Esophagus muscularis mucosa (tissue), 4 donors: ENCODE measurements at regions not wholly inside any gene's neighbourhood (a gene's known extent, or its start where the extent isn't known, plus 50 kb on each side); places are given as distances from the start of the nearest gene placed in this dataset.

Experiments
- CTCF ChIP-seq, 3 experiments: fragments of 200-600 bp in 2 of 3; fragments of 450-650 bp in 1 of 3; sonication (generic) in 2 of 3; IDR thresholded peaks; one replicate each; pipeline ENCODE4 v1.5.1; 2017 to 2019; ENCODE audit warnings: antibody characterized with exemption in 3 of 3, mild to moderate bottlenecking in 2 of 3, moderate library complexity in 1 of 3
- EP300 ChIP-seq: sonication (generic); formaldehyde crosslinking; IDR thresholded peaks from one replicate; pipeline ENCODE4 v1.6.1; 2017; ENCODE audit warnings: antibody characterized with exemption
- POLR2A ChIP-seq: fragments of 450-650 bp; IDR thresholded peaks from one replicate; pipeline ENCODE4 v1.6.1; 2017; ENCODE audit warnings: antibody characterized with exemption, moderate library complexity, mild to moderate bottlenecking, low read depth

- TF ChIP-seq CTCF (IDR thresholded peaks at IDR 0.05) (no peak), POLR2A (no peak), EP300 (no peak)
These were observed 63.5 kb upstream of the FAM180A start for GRCh38 chr7:135812148-135812547.
